Neutrophil (primary cell): ENCODE measurements at regions not wholly inside any gene's neighbourhood (a gene's known extent, or its start where the extent isn't known, plus 50 kb on each side); places are given as distances from the start of the nearest gene placed in this dataset.
"Not testable (repeated sequence)": the region's sequence is repeated elsewhere in the genome, so short reads cannot be mapped to it uniquely, and the experiment has no call there.

ENCODE experiments used
- H3K27ac ChIP-seq: fragments of 200-600 bp; sonication (generic); 2 replicates; pipeline ENCODE4 v1.5.1; 2016; ENCODE audit warnings: mild to moderate bottlenecking, moderate library complexity
- H3K27me3 ChIP-seq: fragments of 200-600 bp; sonication (generic); 2 replicates; pipeline ENCODE4 v1.6.0; 2016; ENCODE audit warnings: mild to moderate bottlenecking
- H3K36me3 ChIP-seq: fragments of 200-600 bp; sonication (generic); 2 replicates; pipeline ENCODE4 v1.5.1; 2017
- H3K4me1 ChIP-seq, 2 experiments: fragments of 200-600 bp in 1 of 2; sonication (generic) in 1 of 2; 1 replicate in 1 of 2; 2 replicates in 1 of 2; pipeline versions ENCODE4 v1.5.1 to v1.6.1; 2013 to 2016; ENCODE audit warnings: low read depth in 1 of 2, low read length in 1 of 2, mild to moderate bottlenecking in 1 of 2, moderate library complexity in 1 of 2; ENCODE audit not compliant: control insufficient read depth in 1 of 2, insufficient read depth in 1 of 2
- H3K4me3 ChIP-seq, 2 experiments: fragments of 200-600 bp in 1 of 2; sonication (generic) in 1 of 2; 1 replicate in 1 of 2; 2 replicates in 1 of 2; pipeline ENCODE4 v1.5.1; 2013 to 2016; ENCODE audit warnings: low read depth in 1 of 2, low read length in 1 of 2, mild to moderate bottlenecking in 1 of 2, moderate library complexity in 1 of 2
- H3K9me3 ChIP-seq: fragments of 200-600 bp; sonication (generic); 2 replicates; pipeline ENCODE4 v1.5.1; 2016
- TF ChIP-seq, protein P1 (sequence below): fragments of 200-600 bp; sonication (generic); IDR thresholded peaks from 2 replicates; pipeline ENCODE4 v1.5.1; 2016; ENCODE audit warnings: antibody characterized with exemption

DNA sequence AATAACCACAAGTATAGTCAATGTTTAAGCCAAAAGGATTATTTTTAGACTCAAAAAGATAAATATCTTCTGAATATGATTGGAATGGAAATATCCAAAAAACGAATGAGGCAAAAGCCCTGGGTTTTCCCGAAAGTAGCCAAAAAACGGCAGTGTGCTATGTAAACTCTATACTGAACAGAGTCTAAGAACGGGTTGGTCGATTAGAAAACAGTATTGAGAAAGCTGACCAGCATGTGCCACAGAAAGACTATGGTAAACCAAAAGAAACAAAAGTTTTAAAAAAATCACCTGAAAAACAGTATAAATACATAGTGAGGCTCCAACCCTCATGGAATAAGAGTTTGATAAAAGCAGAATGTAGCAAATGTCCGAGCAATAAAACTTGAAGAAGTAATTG, 92.0 kb upstream of the DLGAP1 start:
- Histone ChIP-seq H3K9me3 (no peaks in the 10 kb centered on the region), H3K4me1 (no peaks in the 10 kb centered on the region), H3K36me3 (no peaks in the 10 kb centered on the region), H3K27ac (no peak overlapping the region), H3K4me3 (no peak overlapping the region), H3K27me3 (no peaks in the 10 kb centered on the region)
- TF ChIP-seq, protein P1, sequence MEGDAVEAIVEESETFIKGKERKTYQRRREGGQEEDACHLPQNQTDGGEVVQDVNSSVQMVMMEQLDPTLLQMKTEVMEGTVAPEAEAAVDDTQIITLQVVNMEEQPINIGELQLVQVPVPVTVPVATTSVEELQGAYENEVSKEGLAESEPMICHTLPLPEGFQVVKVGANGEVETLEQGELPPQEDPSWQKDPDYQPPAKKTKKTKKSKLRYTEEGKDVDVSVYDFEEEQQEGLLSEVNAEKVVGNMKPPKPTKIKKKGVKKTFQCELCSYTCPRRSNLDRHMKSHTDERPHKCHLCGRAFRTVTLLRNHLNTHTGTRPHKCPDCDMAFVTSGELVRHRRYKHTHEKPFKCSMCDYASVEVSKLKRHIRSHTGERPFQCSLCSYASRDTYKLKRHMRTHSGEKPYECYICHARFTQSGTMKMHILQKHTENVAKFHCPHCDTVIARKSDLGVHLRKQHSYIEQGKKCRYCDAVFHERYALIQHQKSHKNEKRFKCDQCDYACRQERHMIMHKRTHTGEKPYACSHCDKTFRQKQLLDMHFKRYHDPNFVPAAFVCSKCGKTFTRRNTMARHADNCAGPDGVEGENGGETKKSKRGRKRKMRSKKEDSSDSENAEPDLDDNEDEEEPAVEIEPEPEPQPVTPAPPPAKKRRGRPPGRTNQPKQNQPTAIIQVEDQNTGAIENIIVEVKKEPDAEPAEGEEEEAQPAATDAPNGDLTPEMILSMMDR, result no peak

DNA sequence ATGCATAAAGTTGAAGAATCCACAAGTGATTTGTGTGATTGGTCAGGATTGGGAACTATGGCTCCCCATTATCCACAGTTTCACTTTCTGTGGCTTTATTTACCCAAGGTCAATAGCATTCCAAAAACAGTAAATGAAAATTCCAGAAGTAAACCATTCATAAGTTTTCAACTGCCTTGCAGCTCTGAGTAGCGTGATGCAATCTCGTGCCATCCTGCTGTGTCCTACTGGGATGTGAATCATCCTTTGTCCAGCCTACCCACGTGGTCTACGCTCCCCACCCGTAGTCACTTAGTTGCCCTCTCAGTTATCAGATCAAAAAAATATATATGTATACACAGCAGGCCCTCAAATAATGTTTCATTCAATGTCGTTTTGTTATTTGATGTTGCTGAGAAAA, 89.0 kb upstream of the DLGAP1 start:
- no peaks in the 10 kb centered on the region for H3K27me3 ChIP-seq
- H3K4me3 ChIP-seq, result no peak overlapping the region
- TF ChIP-seq, protein P1, result no peak
- no peaks in the 10 kb centered on the region for H3K4me1 ChIP-seq
- H3K27ac ChIP-seq, result no peak overlapping the region
- H3K36me3 ChIP-seq, result no peaks in the 10 kb centered on the region
- no peaks in the 10 kb centered on the region for H3K9me3 ChIP-seq

DNA sequence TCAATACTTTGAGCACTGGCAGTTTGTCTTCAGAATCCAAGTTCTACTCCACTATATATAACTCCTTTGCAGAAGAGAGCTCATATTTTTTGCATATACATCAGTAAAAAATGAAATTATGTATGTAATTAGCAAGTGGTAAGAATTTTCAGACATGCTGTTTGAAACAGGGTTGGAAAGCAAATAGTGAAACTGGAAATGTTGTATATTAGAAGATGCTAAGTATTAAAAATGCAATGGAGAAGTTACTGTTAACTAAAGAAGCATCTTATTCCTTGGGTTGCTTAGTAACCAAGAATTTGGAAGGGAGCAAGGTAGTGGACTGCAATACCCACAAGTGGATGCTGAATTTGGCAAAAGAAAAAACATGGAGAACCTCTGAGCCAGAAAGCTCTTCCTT, 88.6 kb upstream of the DLGAP1 start:
- Histone ChIP-seq H3K27ac (no peak overlapping the region), H3K27me3 (no peaks in the 10 kb centered on the region), H3K4me3 (no peak overlapping the region), H3K9me3 (no peaks in the 10 kb centered on the region), H3K4me1 (no peaks in the 10 kb centered on the region), H3K36me3 (no peaks in the 10 kb centered on the region)
- TF ChIP-seq, protein P1, result no peak

DNA sequence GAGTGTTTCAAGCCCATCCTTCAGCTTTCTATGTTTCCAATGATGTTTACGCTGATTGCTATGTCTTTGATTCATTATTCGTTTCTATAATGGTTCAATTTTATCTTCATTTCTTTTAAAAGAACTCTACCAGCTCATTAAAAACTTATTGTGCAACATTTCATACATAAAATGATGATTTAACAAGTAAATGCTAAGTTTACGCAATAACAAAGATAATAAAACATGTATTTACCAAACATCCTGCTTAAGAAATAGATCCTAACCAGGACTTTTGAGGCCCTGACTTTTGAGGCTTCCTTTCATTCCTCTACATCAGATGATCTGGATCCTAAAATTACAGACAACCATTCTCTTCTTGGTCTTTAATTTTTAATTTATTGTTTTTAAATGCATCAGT, 86.5 kb upstream of the DLGAP1 start:
- no peak overlapping the region for H3K27ac ChIP-seq
- no peak overlapping the region for H3K4me3 ChIP-seq
- H3K27me3 ChIP-seq, result no peaks in the 10 kb centered on the region
- TF ChIP-seq, protein P1, result no peak
- H3K36me3 ChIP-seq, result no peaks in the 10 kb centered on the region
- H3K4me1 ChIP-seq, result no peaks in the 10 kb centered on the region
- no peaks in the 10 kb centered on the region for H3K9me3 ChIP-seq

DNA sequence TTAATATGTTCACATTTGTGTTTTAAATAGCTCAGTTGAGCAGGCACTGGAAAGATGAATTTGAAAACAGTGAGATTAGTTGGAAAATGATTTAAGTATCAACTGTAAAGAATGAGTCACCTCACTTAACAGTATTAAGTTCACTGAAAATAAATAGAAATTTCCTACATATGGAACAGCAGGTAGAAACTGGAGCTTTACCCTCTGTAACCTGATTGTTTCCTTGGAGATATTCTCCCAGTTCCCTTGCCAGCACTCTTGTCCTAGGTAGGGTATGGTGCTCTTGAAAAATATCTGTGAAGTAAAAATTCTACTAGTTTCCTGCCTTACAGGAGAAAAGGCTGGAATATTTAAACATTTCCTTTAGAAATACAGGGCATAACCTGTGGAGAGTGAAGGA, 81.3 kb upstream of the DLGAP1 start:
- no peaks in the 10 kb centered on the region for H3K27me3 ChIP-seq
- H3K4me3 ChIP-seq, result no peak overlapping the region
- peaks cover 5% of the 10 kb centered on the region for H3K9me3 ChIP-seq
- no peak overlapping the region for H3K27ac ChIP-seq
- no peaks in the 10 kb centered on the region for H3K4me1 ChIP-seq
- TF ChIP-seq, protein P1, result no peak
- H3K36me3 ChIP-seq, result no peaks in the 10 kb centered on the region

DNA sequence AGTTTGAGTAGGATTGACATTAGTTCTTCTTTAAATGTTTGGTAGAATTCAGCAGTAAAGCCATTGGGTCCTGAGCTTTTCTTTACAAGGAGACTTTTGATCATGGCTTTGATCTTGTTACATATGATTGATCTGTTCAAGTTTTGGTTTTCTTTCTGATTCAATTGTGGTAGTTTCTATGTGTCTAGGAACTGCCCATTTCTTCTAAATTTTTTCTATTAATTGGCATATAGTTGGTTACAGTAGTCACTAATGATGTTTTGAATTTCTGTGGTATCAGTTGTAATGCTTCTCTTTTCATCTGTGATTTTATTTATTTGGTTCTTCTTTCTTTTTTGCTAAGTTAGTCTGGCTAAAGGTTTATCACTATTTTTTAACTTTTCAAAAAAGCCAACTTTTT, 73.3 kb upstream of the DLGAP1 start:
- Histone ChIP-seq H3K4me1 (no peaks in the 10 kb centered on the region), H3K9me3 (peaks cover 5% of the 10 kb centered on the region)
- TF ChIP-seq, protein P1, result no peak

DNA sequence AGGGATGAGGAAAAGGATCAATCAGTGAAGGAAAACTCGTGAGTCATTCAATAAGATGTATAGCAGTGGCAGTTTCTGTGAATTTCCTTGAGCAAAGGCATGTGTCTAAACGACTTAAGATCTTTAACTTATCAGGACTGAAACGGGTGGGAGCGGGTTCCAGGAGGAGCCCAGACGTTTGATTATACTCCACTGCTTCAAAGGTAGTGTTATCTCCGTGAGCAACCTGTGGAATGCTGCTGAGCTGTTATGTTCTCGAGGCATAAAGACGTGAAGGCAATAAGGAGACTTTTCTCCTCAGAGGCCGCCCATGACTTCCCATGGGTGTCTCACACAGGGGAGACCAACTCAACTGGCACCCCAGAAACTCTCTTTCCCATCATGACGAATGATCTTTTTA, 72.7 kb upstream of the DLGAP1 start:
- not testable (repeated sequence) for H3K27ac ChIP-seq, H3K4me3 ChIP-seq, H3K4me1 ChIP-seq, H3K9me3 ChIP-seq, H3K27me3 ChIP-seq, H3K36me3 ChIP-seq

More for the DNA sequence above, 73.3 kb upstream of the DLGAP1 start:
- no peak overlapping the region for H3K27ac ChIP-seq
- no peaks in the 10 kb centered on the region for H3K27me3 ChIP-seq
- no peaks in the 10 kb centered on the region for H3K36me3 ChIP-seq
- H3K4me3 ChIP-seq, result no peak overlapping the region
